ENCODE measurements at regions not wholly inside any gene's neighbourhood (a gene's known extent, or its start where the extent isn't known, plus 50 kb on each side); places are given as distances from the start of the nearest gene placed in this dataset.

GRCh38 chr6:149233056-149233715 is 84.3 kb upstream of the TAB2 start (continued):
- TF ChIP-seq HES1 (IDR thresholded peaks at IDR 0.05; ENCODE audit: low read depth) (0 out of 2 replicates have a peak, but pooled peaks have one; percentile 19), ZNF224 (CRISPR knock-in tag; IDR thresholded peaks at IDR 0.05) (no peak), COPS2 (conservative IDR thresholded peaks at IDR 0.05) (no peak), XRCC5 (IDR thresholded peaks at IDR 0.05; ENCODE audit: low read depth, low read length) (no peak), SMAD4 (CRISPR knock-in tag; conservative IDR thresholded peaks at IDR 0.05) (no peak), CHD2 (IDR thresholded peaks at IDR 0.05; ENCODE audit: low read depth, low read length) (no peak), CREB3L1 (IDR thresholded peaks at IDR 0.05; ENCODE audit: borderline replicate concordance, low read depth) (no peak), DPF2 (IDR thresholded peaks at IDR 0.05) (peak; percentile 43), ELF1 (tag; IDR thresholded peaks at IDR 0.05) (no peak), FOXK2 (conservative IDR thresholded peaks at IDR 0.05 in 1 of 2, IDR thresholded peaks at IDR 0.05 in 1 of 2; ENCODE audit: low read depth in 2 of 2) (no peak), RBM14 (IDR thresholded peaks at IDR 0.05; ENCODE audit: borderline replicate concordance, insufficient read depth, low read depth, low read length) (no peak), SMARCC2 (IDR thresholded peaks at IDR 0.05; ENCODE audit: low read depth) (peak; percentile 37; the same call in 1 of the 2 replicates), NFE2 (IDR thresholded peaks at IDR 0.05; ENCODE audit: low read depth) (peak; percentile 30; the same call in 1 of the 2 replicates), ATF3 (IDR thresholded peaks at IDR 0.05) (peak; percentile 72), ATF3 (CRISPR knock-in tag; conservative IDR thresholded peaks at IDR 0.05) (no peak), RNF219 (CRISPR knock-in tag; IDR thresholded peaks at IDR 0.05) (no peak), CREM (IDR thresholded peaks at IDR 0.05; ENCODE audit: low read depth) (0 out of 2 replicates have a peak, but pooled peaks have one; percentile 36), ETV1 (tag; conservative IDR thresholded peaks at IDR 0.05; ENCODE audit: low read depth) (0 out of 2 replicates have a peak, but pooled peaks have one; percentile 11), ZNF830 (CRISPR knock-in tag; IDR thresholded peaks at IDR 0.05) (no peak), NONO (IDR thresholded peaks at IDR 0.05; ENCODE audit: low read depth in 2 of 2, low read length in 1 of 2) (no peak), LARP7 (IDR thresholded peaks at IDR 0.05) (no peak), DACH1 (IDR thresholded peaks at IDR 0.05; ENCODE audit: partially characterized antibody) (no peak), ZNF384 (IDR thresholded peaks at IDR 0.05; ENCODE audit: low read depth, low read length) (no peak), GTF2E2 (tag; IDR thresholded peaks at IDR 0.05) (no peak), SIX5 (IDR thresholded peaks at IDR 0.05; ENCODE audit: borderline replicate concordance in 1 of 2, insufficient read depth in 1 of 2, low read depth in 1 of 2, low read length in 2 of 2) (no peak), ZNF311 (CRISPR knock-in tag; IDR thresholded peaks at IDR 0.05) (no peak)
